GM21576 (cell line): ENCODE measurements at regions not wholly inside any gene's neighbourhood (a gene's known extent, or its start where the extent isn't known, plus 50 kb on each side); places are given as distances from the start of the nearest gene placed in this dataset.

Source experiments
- ATAC-seq: cut with Tn5 transposase; IDR thresholded peaks from one replicate; pipeline ENCODE4 v1.9.1; 2021; ENCODE audit warnings: mild to moderate bottlenecking, moderate library complexity; ENCODE audit not compliant: unreplicated experiment

GRCh38 chrX:39886282-39886681 lies 211.5 kb downstream of the BCOR start:
- no peak for ATAC-seq

GRCh38 chrX:39888730-39889129 lies 209.0 kb downstream of the BCOR start:
- no peak for ATAC-seq

- no peak for ATAC-seq
Measured at GRCh38 chrX:39889704-39890103, 208.1 kb downstream of the BCOR start.

GRCh38 chrX:39890807-39891206 lies 207.0 kb downstream of the BCOR start:
- ATAC-seq = no peak

GRCh38 chrX:39891781-39892180 lies 206.0 kb downstream of the BCOR start:
- no peak for ATAC-seq

- ATAC-seq = no peak
Measured at GRCh38 chrX:39893417-39894338, 204.1 kb downstream of the BCOR start.

- no peak for ATAC-seq
Measured at GRCh38 chrX:39894683-39895082, 203.1 kb downstream of the BCOR start.

GRCh38 chrX:39895218-39896110 lies 202.3 kb downstream of the BCOR start:
- ATAC-seq = no peak

- no peak for ATAC-seq
Measured at GRCh38 chrX:39896951-39897740, 200.6 kb downstream of the BCOR start.

GRCh38 chrX:39897741-39898097 lies 200.0 kb downstream of the BCOR start:
- ATAC-seq = no peak

GRCh38 chrX:39898147-39898546 lies 199.6 kb downstream of the BCOR start:
- no peak for ATAC-seq

- ATAC-seq = no peak
Measured at GRCh38 chrX:39899059-39899458, 198.7 kb downstream of the BCOR start.

- ATAC-seq = no peak
Measured at GRCh38 chrX:39899856-39900776, 197.6 kb downstream of the BCOR start.

GRCh38 chrX:39900777-39901170 lies 197.0 kb downstream of the BCOR start:
- ATAC-seq = no peak

- no peak for ATAC-seq
Measured at GRCh38 chrX:39903343-39903742, 194.4 kb downstream of the BCOR start.

- ATAC-seq = no peak
Measured at GRCh38 chrX:39903937-39904336, 193.8 kb downstream of the BCOR start.

GRCh38 chrX:39904816-39905537 lies 192.8 kb downstream of the BCOR start:
- no peak for ATAC-seq

GRCh38 chrX:39905538-39905891 lies 192.2 kb downstream of the BCOR start:
- ATAC-seq = no peak

- no peak for ATAC-seq
Measured at GRCh38 chrX:39905946-39906345, 191.8 kb downstream of the BCOR start.
